Left ventricle myocardium inferior (tissue), 1 donor: ENCODE measurements at regions not wholly inside any gene's neighbourhood (a gene's known extent, or its start where the extent isn't known, plus 50 kb on each side); places are given as distances from the start of the nearest gene placed in this dataset.

Experiments
- DNase-seq: peaks from one replicate; pipeline ENCODE4 v3.0.0-alpha.2; 2020
- H3K27ac ChIP-seq: fragments of 200-600 bp; replicated peaks from 2 replicates; pipeline ENCODE4 v1.8.0; 2021
- H3K27me3 ChIP-seq: fragments of 200-600 bp; 2 replicates; pipeline ENCODE4 v1.8.0; 2021; ENCODE audit warnings: low read depth
- H3K36me3 ChIP-seq: fragments of 200-600 bp; 2 replicates; pipeline ENCODE4 v1.8.0; 2021
- H3K4me1 ChIP-seq: fragments of 200-600 bp; 2 replicates; pipeline ENCODE4 v1.8.0; 2021
- H3K4me3 ChIP-seq: fragments of 200-600 bp; 2 replicates; pipeline ENCODE4 v1.8.0; 2021; ENCODE audit warnings: mild to moderate bottlenecking, moderate library complexity
- H3K9me3 ChIP-seq: fragments of 200-600 bp; replicated peaks from 2 replicates; pipeline ENCODE4 v1.8.0; 2021
- CTCF ChIP-seq: fragments of 200-600 bp; IDR thresholded peaks from 2 replicates; pipeline ENCODE4 v1.8.0; 2021; ENCODE audit warnings: antibody characterized with exemption, mild to moderate bottlenecking, borderline replicate concordance
- intact Hi-C: fragments of 100-400 bp; cut with micrococcal nuclease; formaldehyde crosslinking; loops from one replicate; pipeline ENCODE4 v1.11.0; 2022
- donor health status: DM: no; HTN: yes; CAD: no; lungs with severe emphysema.

GRCh38 chr6:146999766-147000165, 204.5 kb upstream of the STXBP5 start:
- Histone ChIP-seq H3K9me3 (no peaks in the 10 kb centered on the region), H3K4me3 (no peak overlapping the region), H3K36me3 (no peaks in the 10 kb centered on the region), H3K27ac (no peak overlapping the region), H3K4me1 (no peaks in the 10 kb centered on the region), H3K27me3 (no peaks in the 10 kb centered on the region)
- no peak for TF ChIP-seq CTCF
- DNase-seq = no peak
- intact Hi-C loops = no loop called here

- intact Hi-C loops = no loop called here
- TF ChIP-seq CTCF = no peak
- no peak for DNase-seq
- no peaks in the 10 kb centered on the region for H3K9me3 ChIP-seq
- no peak overlapping the region for H3K4me3 ChIP-seq
- H3K36me3 ChIP-seq = no peaks in the 10 kb centered on the region
- H3K27ac ChIP-seq = no peak overlapping the region
- no peaks in the 10 kb centered on the region for H3K4me1 ChIP-seq
- no peaks in the 10 kb centered on the region for H3K27me3 ChIP-seq
These were observed 203.4 kb upstream of the STXBP5 start for GRCh38 chr6:147000545-147001488.

GRCh38 chr6:147001621-147002020, 202.6 kb upstream of the STXBP5 start:
- Histone ChIP-seq H3K4me1 (no peaks in the 10 kb centered on the region), H3K27me3 (no peaks in the 10 kb centered on the region), H3K4me3 (no peak overlapping the region), H3K9me3 (no peaks in the 10 kb centered on the region), H3K27ac (no peak overlapping the region), H3K36me3 (no peaks in the 10 kb centered on the region)
- no peak for TF ChIP-seq CTCF
- DNase-seq = no peak
- intact Hi-C loops = no loop called here

- Histone ChIP-seq H3K36me3 (no peaks in the 10 kb centered on the region), H3K9me3 (no peaks in the 10 kb centered on the region), H3K27me3 (no peaks in the 10 kb centered on the region), H3K27ac (no peak overlapping the region), H3K4me1 (no peaks in the 10 kb centered on the region), H3K4me3 (no peak overlapping the region)
- intact Hi-C loops = no loop called here
- DNase-seq = no peak
- no peak for TF ChIP-seq CTCF
These were observed 201.0 kb upstream of the STXBP5 start for GRCh38 chr6:147003186-147003585.

GRCh38 chr6:147005499-147005898, 198.7 kb upstream of the STXBP5 start:
- DNase-seq = no peak

More at GRCh38 chr6:147005499-147005898, 198.7 kb upstream of the STXBP5 start:
- Histone ChIP-seq H3K36me3 (no peaks in the 10 kb centered on the region), H3K9me3 (peaks cover 15% of the 10 kb centered on the region), H3K27me3 (no peaks in the 10 kb centered on the region), H3K27ac (no peak overlapping the region), H3K4me1 (no peaks in the 10 kb centered on the region), H3K4me3 (no peak overlapping the region)
- TF ChIP-seq CTCF = no peak
- intact Hi-C loops = no loop called here
